Loucy (cell line): ENCODE measurements at regions not wholly inside any gene's neighbourhood (a gene's known extent, or its start where the extent isn't known, plus 50 kb on each side); places are given as distances from the start of the nearest gene placed in this dataset.

Experiments used
- H2AFZ ChIP-seq: fragments of 200-600 bp; sonication (generic); 2 replicates; pipeline ENCODE4 v1.6.0; 2016; ENCODE audit warnings: antibody characterized with exemption, mild to moderate bottlenecking, low read length, moderate library complexity
- H3F3A ChIP-seq: fragments of 200-600 bp; 2 replicates; pipeline ENCODE4 v1.6.0; 2016; ENCODE audit warnings: antibody characterized with exemption, low read depth, mild to moderate bottlenecking
- H3K27me3 ChIP-seq: fragments of 200-600 bp; sonication (generic); 2 replicates; pipeline ENCODE4 v1.6.1; 2014; ENCODE audit warnings: low read length, mild to moderate bottlenecking; ENCODE audit not compliant: insufficient read depth, poor library complexity, severe bottlenecking
- H3K36me3 ChIP-seq: fragments of 200-600 bp; sonication (generic); 2 replicates; pipeline ENCODE4 v1.6.1; 2016; ENCODE audit warnings: low read length; ENCODE audit not compliant: insufficient read depth
- H3K4me1 ChIP-seq: fragments of 200-600 bp; sonication (generic); 2 replicates; pipeline ENCODE4 v1.5.1; 2014; ENCODE audit warnings: low read length, mild to moderate bottlenecking; ENCODE audit not compliant: insufficient read depth, poor library complexity, severe bottlenecking
- H3K4me2 ChIP-seq: fragments of 200-600 bp; sonication (generic); 2 replicates; pipeline ENCODE4 v1.6.0; 2014; ENCODE audit warnings: antibody characterized with exemption, low read length, low read depth, mild to moderate bottlenecking; ENCODE audit not compliant: poor library complexity, severe bottlenecking
- H3K4me3 ChIP-seq: fragments of 200-600 bp; sonication (generic); 2 replicates; pipeline ENCODE4 v1.5.1; 2014; ENCODE audit warnings: low read length, mild to moderate bottlenecking, mixed read lengths; ENCODE audit not compliant: poor library complexity, severe bottlenecking
- H3K79me2 ChIP-seq: fragments of 200-600 bp; sonication (generic); 2 replicates; pipeline ENCODE4 v1.6.1; 2014; ENCODE audit warnings: low read length; ENCODE audit not compliant: insufficient read depth
- H3K9ac ChIP-seq: fragments of 200-600 bp; sonication (generic); 2 replicates; pipeline ENCODE4 v1.6.0; 2014; ENCODE audit warnings: mild to moderate bottlenecking, low read depth, low read length, moderate library complexity; ENCODE audit not compliant: poor library complexity, severe bottlenecking
- H3K9me2 ChIP-seq: fragments of 200-600 bp; sonication (generic); replicated peaks from 2 replicates; pipeline ENCODE4 v1.6.1; 2016; ENCODE audit warnings: low read depth, low read length, mixed read lengths
- H3K9me3 ChIP-seq: fragments of 200-600 bp; sonication (generic); 2 replicates; pipeline ENCODE4 v1.6.1; 2014; ENCODE audit warnings: mild to moderate bottlenecking, antibody characterized with exemption, low read length, low read depth; ENCODE audit not compliant: insufficient read depth
- H4K20me1 ChIP-seq: fragments of 200-600 bp; sonication (generic); 2 replicates; pipeline ENCODE4 v1.6.0; 2014; ENCODE audit warnings: antibody characterized with exemption, low read length, mild to moderate bottlenecking; ENCODE audit not compliant: insufficient read depth, poor library complexity, severe bottlenecking
- CTCF ChIP-seq: fragments of 200-600 bp; sonication (generic); conservative IDR thresholded peaks from 2 replicates; pipeline ENCODE4 v1.5.1; 2014; ENCODE audit warnings: mild to moderate bottlenecking, antibody characterized with exemption, low read length
- EZH2phosphoT487 ChIP-seq: fragments of 200-600 bp; IDR thresholded peaks from 2 replicates; pipeline ENCODE4 v1.6.1; 2018; ENCODE audit warnings: antibody characterized with exemption, mild to moderate bottlenecking, moderate library complexity, borderline replicate concordance

GRCh38 chr2:138110453-138111083 is 146.3 kb downstream of the HNMT start:
- Histone ChIP-seq H3K9ac (no peak overlapping the region), H3K4me3 (no peak overlapping the region), H3F3A (no peaks in the 10 kb centered on the region), H4K20me1 (no peaks in the 10 kb centered on the region), H3K9me3 (no peaks in the 10 kb centered on the region), H3K27me3 (no peaks in the 10 kb centered on the region), H2AFZ (no peak overlapping the region), H3K9me2 (no peaks in the 10 kb centered on the region), H3K36me3 (no peaks in the 10 kb centered on the region), H3K4me2 (no peak overlapping the region), H3K79me2 (no peaks in the 10 kb centered on the region), H3K4me1 (no peaks in the 10 kb centered on the region)
- no peak for TF ChIP-seq CTCF
- TF ChIP-seq EZH2phosphoT487: no peak

GRCh38 chr2:138112536-138112935 is 148.3 kb downstream of the HNMT start:
- Histone ChIP-seq H3K4me2 (no peak overlapping the region), H4K20me1 (no peaks in the 10 kb centered on the region), H3K4me1 (no peaks in the 10 kb centered on the region), H3K9me2 (no peaks in the 10 kb centered on the region), H3K36me3 (no peaks in the 10 kb centered on the region), H3K27me3 (no peaks in the 10 kb centered on the region), H3K9me3 (no peaks in the 10 kb centered on the region), H3K4me3 (no peak overlapping the region), H3K9ac (no peak overlapping the region), H2AFZ (no peak overlapping the region), H3K79me2 (no peaks in the 10 kb centered on the region), H3F3A (no peaks in the 10 kb centered on the region)
- TF ChIP-seq EZH2phosphoT487 (no peak), CTCF (no peak)

- H3K4me2 ChIP-seq: no peak overlapping the region
- H3K27me3 ChIP-seq: no peaks in the 10 kb centered on the region
- H3K36me3 ChIP-seq: no peaks in the 10 kb centered on the region
- TF ChIP-seq EZH2phosphoT487: no peak
- TF ChIP-seq CTCF: no peak
- no peaks in the 10 kb centered on the region for H3K79me2 ChIP-seq
- no peaks in the 10 kb centered on the region for H3K4me1 ChIP-seq
- H3K4me3 ChIP-seq: no peak overlapping the region
- H3K9me3 ChIP-seq: no peaks in the 10 kb centered on the region
- no peak overlapping the region for H2AFZ ChIP-seq
- no peaks in the 10 kb centered on the region for H3F3A ChIP-seq
- no peak overlapping the region for H3K9ac ChIP-seq
- H3K9me2 ChIP-seq: no peaks in the 10 kb centered on the region
- no peaks in the 10 kb centered on the region for H4K20me1 ChIP-seq
Measured at GRCh38 chr2:138113871-138114525, 149.7 kb downstream of the HNMT start.
